Thoracic aorta (tissue), 2 donors: ENCODE measurements at regions not wholly inside any gene's neighbourhood (a gene's known extent, or its start where the extent isn't known, plus 50 kb on each side); places are given as distances from the start of the nearest gene placed in this dataset.

ENCODE experiments used
- ATAC-seq: fragments of 150-250 bp; one replicate; pipeline ENCODE4 v1.8.0; 2017; ENCODE audit warnings: low read depth; ENCODE audit not compliant: insufficient number of reproducible peaks, low FRiP score
- DNase-seq: peaks from one replicate; pipeline ENCODE4 v3.0.0-alpha.2; 2020; ENCODE audit warnings: low spot score
- H3K27ac ChIP-seq, 2 donors: fragments of 200-600 bp; sonication (generic); 1 replicate in 1 of 2; 2 replicates in 1 of 2; pipeline ENCODE4 v1.5.1; 2016; ENCODE audit warnings: mild to moderate bottlenecking in 2 of 2, moderate library complexity in 2 of 2
- H3K27me3 ChIP-seq: fragments of 200-600 bp; sonication (generic); replicated peaks from 2 replicates; pipeline ENCODE4 v1.6.0; 2016; ENCODE audit warnings: mild to moderate bottlenecking; ENCODE audit not compliant: insufficient read depth
- H3K36me3 ChIP-seq: fragments of 200-600 bp; sonication (generic); one replicate; pipeline ENCODE4 v1.5.1; 2016
- H3K4me1 ChIP-seq, 2 donors: fragments of 200-600 bp; sonication (generic); 1 replicate in 1 of 2; 2 replicates in 1 of 2; pipeline versions ENCODE4 v1.5.1 to v1.6.0; 2016; ENCODE audit warnings: low read depth in 2 of 2, mild to moderate bottlenecking in 1 of 2; ENCODE audit not compliant: control insufficient read depth in 1 of 2
- H3K4me3 ChIP-seq: fragments of 200-600 bp; sonication (generic); 2 replicates; pipeline ENCODE4 v1.5.1; 2016; ENCODE audit warnings: mild to moderate bottlenecking
- H3K9me3 ChIP-seq: fragments of 200-600 bp; sonication (generic); 2 replicates; pipeline ENCODE4 v1.5.1; 2016
- TF ChIP-seq, protein P1 (sequence below): fragments of 200-600 bp; sonication (generic); IDR thresholded peaks from one replicate; pipeline ENCODE4 v1.5.1; 2019; ENCODE audit warnings: antibody characterized with exemption

GRCh38 chr2:180520206-180520605 lies 460.2 kb upstream of the UBE2E3 start:
- H3K4me3 ChIP-seq = no peak overlapping the region
- H3K4me1 ChIP-seq = no peaks in the 10 kb centered on the region
- DNase-seq = no peak
- no peaks in the 10 kb centered on the region for H3K9me3 ChIP-seq
- H3K36me3 ChIP-seq = no peaks in the 10 kb centered on the region
- TF ChIP-seq, protein P1, sequence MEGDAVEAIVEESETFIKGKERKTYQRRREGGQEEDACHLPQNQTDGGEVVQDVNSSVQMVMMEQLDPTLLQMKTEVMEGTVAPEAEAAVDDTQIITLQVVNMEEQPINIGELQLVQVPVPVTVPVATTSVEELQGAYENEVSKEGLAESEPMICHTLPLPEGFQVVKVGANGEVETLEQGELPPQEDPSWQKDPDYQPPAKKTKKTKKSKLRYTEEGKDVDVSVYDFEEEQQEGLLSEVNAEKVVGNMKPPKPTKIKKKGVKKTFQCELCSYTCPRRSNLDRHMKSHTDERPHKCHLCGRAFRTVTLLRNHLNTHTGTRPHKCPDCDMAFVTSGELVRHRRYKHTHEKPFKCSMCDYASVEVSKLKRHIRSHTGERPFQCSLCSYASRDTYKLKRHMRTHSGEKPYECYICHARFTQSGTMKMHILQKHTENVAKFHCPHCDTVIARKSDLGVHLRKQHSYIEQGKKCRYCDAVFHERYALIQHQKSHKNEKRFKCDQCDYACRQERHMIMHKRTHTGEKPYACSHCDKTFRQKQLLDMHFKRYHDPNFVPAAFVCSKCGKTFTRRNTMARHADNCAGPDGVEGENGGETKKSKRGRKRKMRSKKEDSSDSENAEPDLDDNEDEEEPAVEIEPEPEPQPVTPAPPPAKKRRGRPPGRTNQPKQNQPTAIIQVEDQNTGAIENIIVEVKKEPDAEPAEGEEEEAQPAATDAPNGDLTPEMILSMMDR = no peak
- no peaks in the 10 kb centered on the region for H3K27me3 ChIP-seq
- no peak overlapping the region for H3K27ac ChIP-seq
- ATAC-seq = no peak

DNA sequence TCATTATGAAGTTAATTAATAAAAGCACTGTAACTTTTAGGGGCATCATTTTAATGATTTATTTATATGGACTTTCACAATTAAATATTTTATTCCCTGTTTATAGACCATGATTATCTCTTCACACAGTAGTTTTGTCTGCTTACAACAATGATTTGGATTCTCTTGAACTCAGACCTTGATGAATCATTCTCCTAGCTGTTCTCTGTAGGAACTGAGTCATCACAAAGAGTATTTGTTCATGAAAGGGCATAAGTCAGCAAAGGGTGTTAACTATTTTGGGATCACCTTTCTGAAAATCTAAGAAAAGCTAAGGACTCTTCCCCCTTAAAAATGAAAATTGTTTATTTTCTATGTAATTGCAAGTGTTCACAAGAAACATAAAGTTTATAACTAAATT lies 461.1 kb upstream of the UBE2E3 start:
- no peaks in the 10 kb centered on the region for H3K27me3 ChIP-seq
- DNase-seq (no peak), ATAC-seq (no peak)
- no peaks in the 10 kb centered on the region for H3K36me3 ChIP-seq
- H3K9me3 ChIP-seq = no peaks in the 10 kb centered on the region
- no peak overlapping the region for H3K4me3 ChIP-seq
- TF ChIP-seq, protein P1 = no peak
- H3K4me1 ChIP-seq = no peaks in the 10 kb centered on the region
- H3K27ac ChIP-seq = no peak overlapping the region

DNA sequence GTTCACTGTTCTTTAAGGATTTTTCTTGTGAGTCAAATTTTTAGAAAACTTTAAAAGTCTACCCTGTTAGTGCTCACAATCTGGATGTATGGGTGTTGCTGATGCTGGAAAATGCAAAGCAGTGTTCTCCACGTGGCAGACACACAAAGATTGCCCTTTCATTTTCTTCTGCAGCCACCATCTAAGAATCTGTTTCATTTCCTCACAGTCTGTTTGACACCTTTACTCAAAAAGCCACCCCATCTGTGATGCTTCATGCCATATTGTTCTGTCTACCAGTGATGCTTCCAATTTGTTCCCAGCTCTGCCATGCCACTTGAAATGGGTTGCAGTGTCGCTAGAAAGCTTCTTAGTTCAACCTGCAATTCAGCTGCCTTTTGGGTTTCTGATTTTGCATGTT lies 464.2 kb upstream of the UBE2E3 start:
- DNase-seq = no peak
- ATAC-seq = no peak
- Histone ChIP-seq H3K9me3 (no peaks in the 10 kb centered on the region), H3K27ac (no peak overlapping the region), H3K27me3 (no peaks in the 10 kb centered on the region), H3K4me3 (no peak overlapping the region), H3K36me3 (no peaks in the 10 kb centered on the region), H3K4me1 (no peaks in the 10 kb centered on the region)
- TF ChIP-seq, protein P1 = no peak

DNA sequence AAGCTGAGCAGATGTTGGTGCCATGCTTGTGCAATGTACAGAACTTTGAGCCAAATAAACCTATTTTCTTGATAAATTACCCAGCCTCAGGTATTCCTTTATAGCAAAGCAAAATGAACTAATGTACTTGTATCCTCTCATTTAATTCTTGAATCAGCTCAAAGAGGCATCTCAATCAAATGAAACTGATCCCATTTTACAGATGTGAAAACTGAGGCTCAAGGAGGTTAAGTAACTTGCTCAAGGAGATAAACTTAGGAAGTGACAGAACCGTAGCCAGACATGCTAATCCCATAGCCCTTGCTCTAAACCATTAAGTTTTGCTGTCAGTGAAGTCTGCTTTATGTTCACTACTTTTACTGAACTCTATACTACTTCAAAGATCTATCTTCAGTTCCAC lies 467.0 kb upstream of the UBE2E3 start:
- TF ChIP-seq, protein P1 = no peak
- ATAC-seq (no peak), DNase-seq (no peak)
- Histone ChIP-seq H3K4me3 (no peak overlapping the region), H3K27ac (no peak overlapping the region), H3K4me1 (no peaks in the 10 kb centered on the region), H3K27me3 (no peaks in the 10 kb centered on the region), H3K36me3 (no peaks in the 10 kb centered on the region), H3K9me3 (no peaks in the 10 kb centered on the region)

GRCh38 chr2:180508458-180508857 lies 471.9 kb upstream of the UBE2E3 start:
- no peak overlapping the region for H3K27ac ChIP-seq
- no peak for DNase-seq

More at GRCh38 chr2:180508458-180508857, 471.9 kb upstream of the UBE2E3 start:
- H3K36me3 ChIP-seq = no peaks in the 10 kb centered on the region
- no peak for ATAC-seq
- no peaks in the 10 kb centered on the region for H3K9me3 ChIP-seq
- no peaks in the 10 kb centered on the region for H3K27me3 ChIP-seq
- H3K4me3 ChIP-seq = no peak overlapping the region
- H3K4me1 ChIP-seq = no peaks in the 10 kb centered on the region
- TF ChIP-seq, protein P1 = no peak
